Activated gamma-delta T cell (primary cell): ENCODE measurements at regions not wholly inside any gene's neighbourhood (a gene's known extent, or its start where the extent isn't known, plus 50 kb on each side); places are given as distances from the start of the nearest gene placed in this dataset.

ENCODE experiments used
- DNase-seq: peaks from one replicate; lab custom pipeline; 2025; lab: John Stamatoyannopoulos, UW

DNA sequence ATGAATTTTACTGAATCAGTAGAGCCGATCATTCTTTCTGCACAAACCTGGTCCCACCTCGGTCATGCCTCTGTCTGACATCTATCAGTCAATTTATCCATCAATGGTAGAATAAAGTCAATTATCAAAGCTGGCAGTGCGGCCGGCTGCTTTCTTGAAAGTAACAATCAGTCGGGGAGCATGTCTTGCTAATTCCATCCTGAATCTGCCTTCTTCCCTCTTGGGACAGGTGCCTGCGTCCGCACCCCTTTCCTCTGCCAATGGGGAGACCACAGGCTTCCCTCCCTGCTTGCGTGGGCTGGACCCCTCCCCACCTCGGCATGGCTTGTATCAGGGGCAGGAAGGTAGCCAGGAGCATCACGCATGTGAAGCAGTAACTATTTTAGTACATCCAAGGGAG lies 962.9 kb downstream of the BRD1 start:
- DNase-seq: no peak

DNA sequence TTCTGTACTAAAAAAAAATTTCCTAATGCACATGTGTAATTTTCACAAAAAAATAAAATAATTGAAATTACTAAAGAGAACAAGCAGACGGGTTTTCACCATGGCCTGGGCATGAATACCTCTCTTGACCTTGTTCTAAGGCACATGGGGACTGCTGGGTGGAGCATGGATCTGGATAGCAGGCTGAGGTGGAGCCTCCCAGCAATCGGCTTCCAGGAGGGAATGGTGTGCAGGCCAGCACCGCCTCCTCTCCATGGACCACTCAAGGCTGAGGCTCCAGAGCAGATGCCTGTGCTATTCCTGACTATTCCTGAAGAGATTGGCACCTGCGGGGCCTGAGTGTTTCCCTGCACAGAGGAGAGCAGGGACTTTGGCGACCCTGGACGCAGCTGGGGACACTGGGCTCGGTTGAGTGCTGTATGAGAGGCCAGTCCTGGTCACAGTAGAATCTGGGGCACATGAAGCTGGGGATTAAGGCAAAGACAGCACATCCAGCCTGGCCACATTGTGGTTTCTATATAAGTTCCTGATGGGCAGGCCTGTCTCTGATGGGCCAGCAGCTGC lies 963.6 kb downstream of the BRD1 start:
- no peak for DNase-seq

DNA sequence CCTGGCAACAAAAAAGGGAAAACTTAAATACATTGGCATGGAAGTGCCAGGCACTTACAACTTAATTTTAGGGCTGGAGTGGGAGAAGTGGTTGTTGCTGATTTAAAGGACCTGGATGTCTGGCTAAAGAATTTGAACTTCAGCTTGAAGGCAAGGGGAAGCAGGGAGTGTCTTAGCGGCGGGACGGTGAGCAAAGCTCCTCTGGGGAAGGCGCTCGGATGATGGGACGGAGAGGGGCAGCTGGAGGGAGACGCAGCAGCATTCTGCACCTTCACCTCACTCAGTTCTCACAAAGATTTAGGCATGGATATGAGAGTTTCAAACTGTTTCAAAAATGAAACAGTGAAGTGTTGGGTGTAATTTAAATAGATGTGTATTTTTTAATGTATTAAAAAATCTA lies 967.1 kb downstream of the BRD1 start:
- no peak for DNase-seq

DNA sequence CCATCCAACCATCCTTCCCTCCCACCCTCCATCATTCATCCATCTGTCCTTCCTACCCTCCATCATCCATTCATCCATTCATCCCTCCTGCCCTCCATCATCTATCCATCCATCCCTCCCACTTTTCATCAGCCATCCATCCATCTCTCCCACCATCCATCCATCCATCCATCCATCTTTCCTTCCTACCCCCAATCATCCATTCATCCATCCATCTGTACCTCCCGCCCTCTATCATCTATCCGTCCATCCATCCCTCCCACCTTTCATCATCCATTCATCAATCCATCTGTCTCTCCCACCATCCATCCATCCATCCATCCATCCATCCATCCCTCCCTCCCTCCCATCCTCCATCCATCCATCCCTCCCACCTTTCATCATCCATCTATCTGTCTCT lies 968.8 kb downstream of the BRD1 start:
- no peak for DNase-seq

DNA sequence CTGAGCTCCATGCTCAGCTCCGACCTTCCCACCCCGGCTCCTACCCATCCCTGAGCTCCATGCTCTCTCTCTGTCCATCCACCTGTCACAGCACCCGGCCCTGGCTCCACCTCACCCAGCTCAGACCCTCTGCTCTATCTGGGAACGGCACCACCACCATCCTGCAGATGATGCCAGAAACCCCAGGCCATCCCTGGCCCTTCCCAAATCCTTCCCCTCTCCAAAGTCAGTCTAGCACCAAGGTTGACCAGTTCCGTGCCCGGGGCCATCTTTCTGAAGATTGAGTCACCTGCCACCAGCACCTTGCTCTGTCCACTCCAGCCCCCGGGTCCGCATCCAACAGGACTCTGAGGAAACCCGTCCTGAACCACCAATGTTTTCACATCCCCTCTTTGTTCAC lies 969.6 kb downstream of the BRD1 start:
- no peak for DNase-seq

DNA sequence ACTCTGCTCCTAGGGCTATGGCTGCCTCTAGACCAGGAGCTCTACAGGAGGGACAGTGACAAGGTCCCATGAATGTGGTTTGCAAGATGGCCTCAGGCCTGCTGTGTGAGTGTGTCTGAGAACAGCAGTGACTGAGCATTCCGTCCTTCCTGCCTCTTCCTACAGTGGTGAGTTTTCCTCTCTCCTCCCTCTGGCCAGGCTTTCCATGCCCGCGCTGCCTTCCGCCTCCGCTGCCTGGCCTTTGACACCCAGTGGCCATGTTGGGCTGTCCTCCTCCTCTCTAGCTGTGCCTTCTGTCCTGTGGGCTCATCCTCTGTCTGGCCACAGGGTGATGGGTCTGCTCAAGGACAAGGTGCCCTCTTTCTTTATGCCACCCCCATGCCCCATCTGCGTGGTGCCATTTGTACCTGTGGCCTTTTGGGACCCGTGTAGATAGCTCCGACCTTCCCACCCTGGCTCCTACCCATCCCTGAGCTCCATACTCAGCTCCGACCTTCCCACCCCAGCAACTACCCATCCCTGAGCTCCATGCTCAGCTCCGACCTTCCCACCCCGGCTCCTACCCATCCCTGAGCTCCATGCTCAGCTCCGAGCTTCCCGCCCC lies 970.4 kb downstream of the BRD1 start:
- no peak for DNase-seq

DNA sequence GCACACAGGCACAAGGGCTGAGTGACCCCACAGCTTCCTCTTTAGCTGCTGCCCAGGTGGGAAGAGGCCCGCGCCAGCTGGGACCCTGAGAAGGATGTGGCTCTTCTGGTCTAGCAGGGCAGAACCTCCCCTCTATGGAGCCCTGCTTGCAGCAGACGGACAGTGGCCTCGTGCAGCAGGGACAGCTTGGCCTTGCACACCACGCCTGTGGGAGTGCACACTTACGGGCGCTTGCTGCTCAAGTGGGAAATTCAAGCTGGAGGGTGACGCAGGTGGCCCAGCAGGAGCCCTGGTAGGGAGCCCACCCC lies 971.4 kb downstream of the BRD1 start:
- no peak for DNase-seq

DNA sequence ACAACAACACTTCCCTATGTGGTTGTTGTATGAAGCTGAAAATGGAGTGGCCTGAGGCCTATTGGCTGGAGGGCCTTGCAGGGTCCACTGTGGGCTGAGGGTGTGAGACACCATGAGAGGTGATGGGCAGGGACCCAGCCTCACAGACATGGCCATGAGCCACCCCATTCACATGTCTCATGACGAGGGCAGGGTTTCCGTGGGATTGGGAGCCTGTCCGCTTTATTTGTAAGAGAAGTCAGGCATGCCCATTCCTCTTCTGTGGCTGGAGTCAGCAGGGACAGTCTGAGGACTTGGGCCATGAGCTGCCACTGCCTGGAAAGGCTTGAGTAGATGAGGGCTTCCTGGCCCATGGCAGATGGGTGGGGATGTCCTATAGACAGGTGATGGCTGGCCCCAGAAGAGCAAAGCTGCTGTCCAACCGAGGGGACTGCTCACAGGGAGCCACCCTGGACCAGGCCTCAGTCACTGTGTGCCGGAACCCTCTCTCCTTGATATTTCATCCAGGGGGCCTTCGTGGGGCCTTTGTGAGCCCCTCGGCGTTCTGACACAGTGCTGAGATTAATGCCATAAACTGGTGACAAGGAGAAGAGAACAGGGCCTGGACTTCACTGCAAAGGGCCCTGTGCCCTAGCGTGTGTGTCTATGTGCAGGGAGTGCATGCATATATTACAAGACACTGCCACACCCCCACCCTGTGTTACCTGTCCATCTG lies 971.9 kb downstream of the BRD1 start:
- no peak for DNase-seq

DNA sequence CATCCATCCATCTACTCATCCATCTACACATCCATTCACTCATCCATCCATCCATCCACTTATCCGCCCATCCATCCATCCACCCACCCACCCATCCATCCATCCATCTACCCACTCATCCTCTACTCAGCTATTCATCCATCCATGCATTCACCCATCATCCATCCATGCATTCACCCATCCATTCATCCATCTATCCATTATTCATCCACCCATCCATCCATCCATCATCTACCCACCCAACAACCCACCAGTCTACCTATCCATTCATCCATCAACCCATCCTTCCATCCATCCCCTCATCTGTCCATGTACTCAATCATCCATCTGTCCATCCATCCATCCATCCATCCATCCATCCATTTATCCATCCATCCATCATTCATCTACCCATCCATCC lies 972.7 kb downstream of the BRD1 start:
- DNase-seq: no peak

DNA sequence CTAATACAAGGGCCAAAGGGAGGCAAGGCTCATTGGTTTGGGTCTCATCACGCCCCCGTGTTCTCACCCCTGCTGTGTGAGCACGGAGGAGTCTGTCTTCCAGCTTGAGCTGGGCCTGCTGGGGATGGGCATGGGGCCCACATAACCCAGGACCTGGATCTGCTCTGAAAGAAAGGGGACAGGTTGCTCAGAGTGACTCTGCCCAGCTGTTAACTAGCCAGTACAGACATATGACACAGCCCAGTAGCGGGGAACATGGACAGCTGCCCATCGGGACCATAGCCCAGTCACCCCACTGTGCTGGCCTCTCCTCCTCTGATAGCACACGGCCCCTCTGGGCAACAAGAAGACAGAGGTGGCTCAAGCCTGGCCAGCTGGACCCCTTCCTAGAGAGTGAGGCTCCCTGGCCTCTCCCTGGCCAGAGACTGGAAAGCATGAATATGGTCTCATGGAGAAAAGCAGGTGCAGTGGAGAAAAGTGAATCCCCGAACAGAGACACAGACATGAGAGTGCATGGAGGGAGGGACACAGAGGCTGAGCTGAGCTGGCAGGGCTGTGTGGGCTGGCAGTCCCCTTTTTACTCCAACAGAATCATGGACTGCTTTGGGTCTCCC lies 973.9 kb downstream of the BRD1 start:
- no peak for DNase-seq

DNA sequence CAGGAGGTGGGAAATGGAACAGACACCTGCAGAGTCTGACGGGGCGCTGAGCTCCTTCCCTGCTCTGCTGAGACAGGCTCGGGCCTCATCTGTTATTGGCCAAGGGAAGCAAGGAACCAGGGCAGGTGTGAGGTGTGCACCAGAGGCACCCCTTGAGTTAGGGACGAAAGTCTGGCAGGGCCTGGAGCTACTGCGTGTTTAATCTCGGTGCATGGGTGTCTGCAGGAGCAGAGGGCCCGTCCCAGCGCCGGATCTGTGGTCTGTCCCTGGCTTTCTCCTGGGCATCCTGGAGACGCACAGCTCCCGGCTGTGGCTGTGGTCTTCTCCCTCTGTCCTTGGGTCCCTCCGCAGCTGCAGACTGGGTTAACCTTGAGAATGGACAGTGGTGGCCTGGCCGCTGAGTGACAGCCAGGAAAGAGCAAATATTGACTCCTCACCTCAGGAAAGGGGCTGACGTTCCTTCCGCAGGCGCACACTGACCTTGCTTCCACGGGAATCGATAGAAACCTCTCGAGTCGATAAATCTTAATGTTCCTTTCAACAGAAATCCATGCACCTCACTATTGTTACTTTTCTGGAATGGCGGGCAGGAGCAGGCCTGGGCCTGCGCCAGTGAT lies 975.6 kb downstream of the BRD1 start:
- DNase-seq: no peak

DNA sequence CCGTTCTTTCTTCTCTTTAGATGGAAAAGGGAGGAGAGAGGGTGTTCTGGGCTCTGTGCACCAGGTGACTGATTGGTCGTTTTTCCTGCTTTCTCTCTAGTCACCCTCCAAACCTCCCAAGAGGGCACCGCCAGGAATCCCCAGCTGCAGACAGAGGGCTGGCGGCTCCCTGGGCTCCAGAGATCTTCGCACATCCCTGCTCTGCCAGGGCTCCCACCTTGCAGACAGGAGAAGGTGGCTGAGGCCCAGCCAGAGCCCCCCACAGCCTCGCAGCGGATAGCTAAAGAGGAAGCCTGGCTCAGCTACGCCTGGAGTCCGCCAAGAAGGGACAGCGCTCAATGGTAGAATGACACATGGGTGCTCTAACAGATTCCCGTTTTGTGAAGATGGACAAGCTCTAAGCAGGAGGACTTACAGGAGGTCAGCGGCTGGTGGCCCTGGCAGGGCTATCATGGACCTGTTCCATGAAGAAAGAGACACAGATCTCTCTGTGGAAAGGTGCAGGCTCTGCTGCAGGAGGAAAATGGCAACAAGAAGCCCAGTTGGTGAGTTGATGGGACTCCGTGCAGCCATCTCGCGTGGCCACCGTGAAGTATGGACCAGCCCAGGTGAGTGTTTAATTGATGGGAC lies 976.9 kb downstream of the BRD1 start:
- DNase-seq: no peak

DNA sequence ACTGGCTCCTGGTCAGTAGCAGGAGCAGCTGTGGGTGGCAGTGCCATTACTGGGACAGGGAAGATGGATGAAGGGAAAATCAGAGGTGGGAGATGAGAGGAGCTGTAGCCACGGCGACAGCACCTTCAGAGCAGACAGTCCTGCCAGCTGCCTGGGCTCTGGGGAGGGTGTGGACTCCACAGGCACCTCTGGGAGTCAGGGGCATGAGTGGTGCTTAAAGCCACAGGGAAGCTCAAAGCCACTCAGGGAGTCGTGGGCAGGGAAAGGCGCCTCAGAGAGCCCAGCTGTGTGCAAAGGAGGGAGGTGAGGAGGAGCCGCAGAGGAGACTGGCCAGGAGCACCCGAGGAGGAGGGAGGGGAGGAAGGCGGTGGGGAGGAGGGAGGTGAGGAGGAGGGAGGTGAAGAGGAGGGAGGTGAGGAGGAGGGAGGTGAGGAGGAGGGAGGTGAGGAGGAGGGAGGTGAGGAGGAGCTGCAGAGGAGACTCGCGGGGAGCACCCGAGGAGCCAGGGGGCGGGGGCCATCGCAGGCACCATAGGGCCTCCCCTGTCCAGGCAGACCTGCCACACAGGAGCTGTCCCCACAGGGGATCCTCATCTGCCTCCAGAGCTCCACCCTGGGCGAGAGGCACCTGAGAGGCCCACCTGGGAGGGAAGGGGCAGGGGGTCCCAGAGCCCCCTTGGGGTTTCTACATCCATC lies 977.6 kb downstream of the BRD1 start:
- DNase-seq: no peak

DNA sequence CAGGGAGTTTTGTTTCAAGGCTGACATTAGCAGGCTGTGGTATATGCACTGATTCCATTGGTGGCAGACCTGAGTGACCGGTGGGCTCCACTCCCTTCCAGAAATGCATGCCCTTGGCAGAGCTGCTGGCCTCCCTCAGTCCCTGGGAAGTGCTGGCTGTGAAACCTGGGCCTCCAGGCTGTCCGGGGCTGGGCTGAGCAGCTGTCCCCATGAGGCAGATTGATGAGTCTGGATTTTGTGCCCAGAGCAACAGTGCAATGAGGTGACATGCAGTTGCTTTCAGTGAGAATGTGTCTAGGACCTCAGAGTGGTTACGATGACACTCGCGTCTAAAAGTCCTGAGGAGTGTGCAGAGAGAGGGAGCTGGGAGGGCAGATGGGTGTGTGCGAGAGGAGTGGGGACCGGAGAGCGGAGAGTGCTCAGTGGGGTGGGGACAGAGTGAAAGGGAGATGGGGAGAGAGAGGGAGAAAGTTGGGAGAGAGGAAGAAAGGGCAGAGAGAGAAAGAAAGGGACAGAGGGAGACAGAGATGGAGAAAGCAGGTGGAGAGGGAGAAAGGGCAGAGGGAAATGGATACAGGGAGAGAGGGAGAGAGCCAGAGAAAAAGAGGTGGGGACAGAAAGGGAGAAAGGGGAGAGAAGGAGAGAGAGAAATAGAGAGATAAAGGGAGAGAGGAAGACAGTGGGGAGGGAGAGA lies 978.3 kb downstream of the BRD1 start:
- DNase-seq: no peak

DNA sequence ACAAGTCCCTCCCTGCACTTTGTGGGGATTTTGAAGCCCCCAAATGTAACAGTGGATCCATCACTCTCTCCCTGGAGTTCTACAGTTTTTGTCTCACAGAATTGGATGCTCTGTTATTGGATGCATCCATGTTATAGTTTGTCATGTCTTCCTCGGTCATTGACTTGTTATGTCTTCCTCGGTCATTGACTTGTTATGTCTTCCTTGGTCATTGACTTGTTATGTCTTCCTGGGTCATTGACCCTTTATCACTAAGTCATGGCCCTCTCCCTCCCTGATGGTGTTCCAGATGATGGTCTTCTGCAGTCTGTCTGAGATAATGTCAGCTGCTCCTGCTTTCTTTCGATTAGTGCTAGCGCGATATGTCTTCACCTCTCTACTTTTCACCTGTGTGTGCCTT lies 981.5 kb downstream of the BRD1 start:
- no peak for DNase-seq

DNA sequence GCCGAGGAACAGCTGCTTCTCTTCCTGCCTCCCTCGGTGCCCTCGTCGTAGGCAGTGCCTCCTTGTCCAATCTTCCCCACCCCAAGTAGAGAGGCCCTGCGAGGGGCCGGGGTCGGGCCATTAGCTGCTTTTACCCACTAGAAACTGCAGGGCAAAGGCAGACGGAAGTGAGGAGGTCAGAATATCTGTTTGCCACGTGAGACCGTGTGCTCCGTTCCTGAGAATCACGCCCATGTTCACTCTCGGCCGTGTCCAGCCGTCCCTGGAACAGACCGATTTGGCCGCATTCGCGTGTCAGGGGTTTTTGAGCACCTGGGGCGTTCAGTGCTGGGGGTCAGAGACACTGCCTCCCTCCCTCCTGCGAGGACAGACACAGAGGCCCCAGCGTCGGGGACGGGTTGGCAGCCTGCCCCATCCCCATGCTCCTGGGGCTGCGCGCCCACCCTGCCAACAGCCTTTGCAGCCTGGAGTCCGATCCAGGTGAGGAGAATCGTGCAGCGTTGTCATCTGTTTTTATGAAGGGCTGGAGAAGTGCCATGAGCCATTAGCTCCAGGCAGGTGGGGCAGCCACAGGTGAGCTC lies 982.2 kb downstream of the BRD1 start:
- DNase-seq: no peak

DNA sequence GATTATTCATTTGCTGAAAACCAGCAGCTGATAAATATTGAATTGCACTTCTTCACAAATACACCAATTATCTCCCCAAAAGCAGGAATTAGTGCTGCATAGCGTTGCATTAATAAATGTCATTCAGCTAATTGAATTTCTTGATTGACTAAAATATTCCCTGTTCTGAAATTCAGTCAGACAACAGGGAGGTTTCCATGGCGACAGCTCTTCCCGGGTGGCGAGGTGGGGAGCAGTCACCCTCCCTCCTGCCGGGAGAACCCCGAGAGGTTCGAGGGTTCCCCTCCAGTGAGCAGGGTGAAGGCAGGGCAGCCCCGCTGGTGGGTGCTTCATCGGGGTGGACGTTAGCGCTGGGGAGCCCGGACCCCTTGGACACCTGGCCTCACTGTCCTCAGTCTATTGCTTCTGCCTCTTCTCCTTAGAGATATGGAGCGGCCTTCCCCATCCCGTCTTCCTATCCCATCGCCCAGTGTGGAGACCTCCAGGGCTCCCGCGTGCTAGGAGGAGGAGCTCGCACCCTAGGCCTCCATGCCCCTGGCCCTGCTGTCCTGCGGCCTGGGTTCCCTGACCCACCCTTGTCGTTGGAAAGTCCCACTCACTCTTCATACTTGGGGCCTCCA lies 983.5 kb downstream of the BRD1 start:
- no peak for DNase-seq

DNA sequence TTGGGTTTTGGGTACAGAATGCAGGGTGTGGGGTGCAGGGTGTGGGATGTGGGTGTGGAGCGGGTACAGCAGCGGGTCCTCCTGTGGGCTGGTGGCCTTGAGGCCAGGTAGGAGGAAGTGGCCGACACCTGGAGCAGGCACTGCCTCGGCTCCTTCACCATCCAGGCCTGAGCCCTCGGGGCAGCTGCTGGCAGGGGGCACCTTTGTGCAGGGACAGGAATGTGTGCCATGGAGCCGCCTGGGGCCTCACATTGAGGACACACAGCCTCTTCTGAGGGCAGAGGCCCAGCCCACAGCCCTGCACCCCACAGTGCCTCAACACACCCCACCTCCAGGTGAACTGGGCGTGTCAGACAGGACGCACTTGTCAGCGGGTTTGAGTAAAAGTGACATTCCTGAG lies 984.0 kb downstream of the BRD1 start:
- DNase-seq: no peak

DNA sequence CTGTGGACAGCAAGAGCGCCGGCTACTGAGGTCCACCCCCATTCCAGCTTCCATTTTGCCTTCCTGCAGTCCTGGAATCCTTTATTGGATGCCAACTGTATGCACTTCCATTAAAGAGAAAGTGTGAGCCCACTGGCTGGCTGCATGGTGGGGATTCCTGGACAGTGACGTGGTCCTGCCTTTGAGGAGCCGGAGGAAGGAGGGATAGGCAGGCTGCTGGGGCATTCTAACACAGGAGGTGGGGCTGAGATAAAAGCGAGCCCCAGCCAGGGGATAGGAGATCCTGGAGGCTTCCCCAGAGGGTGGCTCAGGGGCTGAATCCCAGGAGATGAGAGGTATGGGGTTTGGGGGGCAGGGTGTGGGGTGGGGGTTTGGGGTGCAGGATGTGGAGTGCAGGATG lies 984.7 kb downstream of the BRD1 start:
- no peak for DNase-seq

DNA sequence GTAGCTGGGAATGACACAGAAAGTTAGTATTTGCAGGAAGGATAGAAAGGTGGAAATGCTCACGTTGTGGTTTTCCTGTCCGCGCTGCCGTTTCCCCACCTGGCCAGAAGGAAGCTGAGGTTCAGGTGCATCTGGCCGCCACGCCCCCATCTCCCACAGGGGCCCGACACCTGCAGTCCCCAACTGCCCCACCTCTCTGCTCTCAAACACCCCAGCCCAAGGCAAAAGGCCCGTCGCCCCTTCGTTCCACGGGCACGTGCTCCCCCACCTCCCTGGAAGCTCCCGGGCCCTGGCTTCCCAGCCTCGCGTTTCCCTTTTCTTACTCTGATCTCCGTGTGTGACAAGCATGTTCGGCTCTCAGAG lies 985.1 kb downstream of the BRD1 start:
- no peak for DNase-seq
